Mesenchymal stem cell (in vitro differentiated cells and primary cell): ENCODE measurements at regions not wholly inside any gene's neighbourhood (a gene's known extent, or its start where the extent isn't known, plus 50 kb on each side); places are given as distances from the start of the nearest gene placed in this dataset.

Experiments used
- DNase-seq: peaks from one replicate; pipeline ENCODE4 v3.0.0-alpha.2; 2013
- H2AFZ ChIP-seq: one replicate; pipeline ENCODE4 v1.6.1; 2013; ENCODE audit warnings: low read depth, mild to moderate bottlenecking, control low read depth, inconsistent platforms, low read length, moderate library complexity
- H2AK5ac ChIP-seq: 2 replicates; pipeline ENCODE4 v1.6.1; 2013; ENCODE audit warnings: low read length, moderate library complexity, mild to moderate bottlenecking, inconsistent platforms; ENCODE audit not compliant: severe bottlenecking
- H2BK120ac ChIP-seq: one replicate; pipeline ENCODE4 v1.6.1; 2013; ENCODE audit warnings: low read depth, mild to moderate bottlenecking, inconsistent platforms, low read length, moderate library complexity
- H2BK12ac ChIP-seq, 2 experiments: one replicate each; pipeline ENCODE4 v1.6.1; 2013; ENCODE audit warnings: inconsistent platforms in 2 of 2, low read length in 2 of 2, mild to moderate bottlenecking in 2 of 2, moderate library complexity in 2 of 2, control low read depth in 1 of 2
- H2BK15ac ChIP-seq: one replicate; pipeline ENCODE4 v1.6.1; 2013; ENCODE audit warnings: mild to moderate bottlenecking, low read depth, inconsistent platforms; ENCODE audit not compliant: poor library complexity, severe bottlenecking
- H2BK5ac ChIP-seq: 2 replicates; pipeline ENCODE4 v1.6.1; 2013; ENCODE audit warnings: low read depth, mild to moderate bottlenecking, low read length, control low read depth, inconsistent platforms; ENCODE audit not compliant: poor library complexity, severe bottlenecking
- H3K14ac ChIP-seq, 2 experiments: one replicate each; pipeline ENCODE4 v1.6.1; 2013; ENCODE audit warnings: inconsistent platforms in 2 of 2, low read length in 2 of 2, control low read depth in 1 of 2, mild to moderate bottlenecking in 1 of 2, moderate library complexity in 1 of 2
- H3K18ac ChIP-seq, 2 experiments: one replicate each; pipeline ENCODE4 v1.6.1; 2013; ENCODE audit warnings: inconsistent platforms in 2 of 2, low read length in 2 of 2, control low read depth in 1 of 2, low read depth in 1 of 2, mild to moderate bottlenecking in 1 of 2
- H3K23ac ChIP-seq, 2 experiments: one replicate each; pipeline ENCODE4 v1.6.1; 2013; ENCODE audit warnings: inconsistent platforms in 2 of 2, low read length in 2 of 2, mild to moderate bottlenecking in 2 of 2, moderate library complexity in 2 of 2, control low read depth in 1 of 2
- H3K27ac ChIP-seq: 2 replicates; pipeline ENCODE4 v1.5.1; 2013; ENCODE audit warnings: mild to moderate bottlenecking, moderate library complexity, low read length, control low read depth, inconsistent platforms; ENCODE audit not compliant: poor library complexity, severe bottlenecking
- H3K27me3 ChIP-seq, 2 experiments: 2 replicates each; pipeline versions ENCODE4 v1.6.1 to v1.7.0; 2013; ENCODE audit warnings: low read length in 2 of 2, mild to moderate bottlenecking in 2 of 2, moderate library complexity in 2 of 2, control low read depth in 1 of 2, inconsistent platforms in 1 of 2; ENCODE audit not compliant: control insufficient read depth in 1 of 2, insufficient read depth in 1 of 2
- H3K36me3 ChIP-seq, 2 experiments: 2 replicates each; pipeline versions ENCODE4 v1.6.1 to v1.7.0; 2013; ENCODE audit warnings: low read length in 2 of 2, control low read depth in 1 of 2, inconsistent platforms in 1 of 2, low read depth in 1 of 2, mild to moderate bottlenecking in 1 of 2; ENCODE audit not compliant: insufficient read depth in 2 of 2, control insufficient read depth in 1 of 2
- H3K4ac ChIP-seq, 2 experiments: one replicate each; pipeline ENCODE4 v1.6.1; 2013; ENCODE audit warnings: inconsistent platforms in 2 of 2, low read length in 2 of 2, mild to moderate bottlenecking in 2 of 2, moderate library complexity in 2 of 2, control low read depth in 1 of 2, low read depth in 1 of 2
- H3K4me1 ChIP-seq: 2 replicates; pipeline ENCODE4 v1.6.1; 2013; ENCODE audit warnings: low read depth, low read length, control low read depth; ENCODE audit not compliant: control insufficient read depth, insufficient read depth
- H3K4me2 ChIP-seq: 2 replicates; pipeline ENCODE4 v1.6.1; 2013; ENCODE audit warnings: low read length, mild to moderate bottlenecking, inconsistent platforms; ENCODE audit not compliant: poor library complexity, severe bottlenecking
- H3K4me3 ChIP-seq, 2 experiments: 2 replicates each; pipeline versions ENCODE4 v1.5.1 to v1.7.0; 2013; ENCODE audit warnings: low read length in 2 of 2, mild to moderate bottlenecking in 2 of 2, control low read depth in 1 of 2, low read depth in 1 of 2; ENCODE audit not compliant: insufficient read depth in 1 of 2
- H3K79me1 ChIP-seq: replicated peaks from 2 replicates; pipeline ENCODE4 v1.6.1; 2013; ENCODE audit warnings: mild to moderate bottlenecking, control low read depth, low read length, inconsistent platforms; ENCODE audit not compliant: poor library complexity, severe bottlenecking
- H3K9ac ChIP-seq: 2 replicates; pipeline ENCODE4 v1.7.0; 2013; ENCODE audit warnings: mild to moderate bottlenecking, low read length, moderate library complexity
- H3K9me3 ChIP-seq: 2 replicates; pipeline ENCODE4 v1.7.0; 2013; ENCODE audit warnings: mild to moderate bottlenecking, low read length; ENCODE audit not compliant: control insufficient read depth
- H4K8ac ChIP-seq: one replicate; pipeline ENCODE4 v1.6.1; 2013; ENCODE audit warnings: inconsistent platforms, mild to moderate bottlenecking, low read length, moderate library complexity
- H4K91ac ChIP-seq: one replicate; pipeline ENCODE4 v1.6.1; 2013; ENCODE audit warnings: mild to moderate bottlenecking, low read length, inconsistent platforms
- WGBS: methylation state at CpG from one replicate; pipeline ENCODE4 v1.1.7; 2013; ENCODE audit warnings: mixed read lengths; 5-methylcytosine and 5-hydroxymethylcytosine counted together

DNA sequence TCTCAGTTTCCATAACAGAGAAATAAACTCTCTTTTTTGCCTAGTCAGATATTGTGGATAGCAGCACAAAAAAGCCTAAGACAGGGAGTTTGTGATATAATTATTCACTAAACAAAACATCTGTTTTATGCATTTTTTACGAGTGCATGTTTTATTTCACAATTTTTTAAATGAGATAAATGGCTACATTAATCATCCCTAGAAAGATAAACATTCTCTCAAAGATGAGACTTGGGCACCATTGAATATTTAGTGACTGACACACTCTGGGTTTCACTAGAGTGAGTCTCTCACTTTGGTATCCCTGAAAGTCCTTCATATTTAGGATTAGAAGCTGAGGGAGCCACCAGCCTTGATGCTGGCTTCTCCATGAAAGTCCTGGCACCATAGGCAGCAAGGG, 74.3 kb upstream of the LRCH1 start:
- H3K18ac ChIP-seq: no peak overlapping the region
- no peaks in the 10 kb centered on the region for H3K79me1 ChIP-seq
- no peak for DNase-seq

DNA sequence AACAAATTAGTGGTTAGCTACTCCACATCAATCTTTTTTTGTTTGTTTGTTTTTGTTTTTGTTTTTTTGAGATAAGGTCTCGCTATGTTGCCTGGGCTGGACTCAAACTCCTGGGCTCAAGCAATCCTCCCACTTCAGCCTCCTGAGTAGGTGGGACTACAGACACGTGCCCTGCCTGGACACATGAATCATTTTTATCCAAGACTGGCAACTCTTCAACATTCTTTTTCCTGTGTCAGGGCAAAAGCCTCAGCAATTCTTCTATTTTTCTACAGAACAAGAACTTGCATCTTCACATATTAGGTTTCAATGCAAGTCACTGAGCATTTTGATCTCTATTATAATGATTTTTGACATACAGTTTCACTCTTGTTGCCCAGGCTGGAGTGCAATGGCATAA, 76.8 kb upstream of the LRCH1 start:
- H3K4me2 ChIP-seq: no peak overlapping the region

More for the DNA sequence above, 74.3 kb upstream of the LRCH1 start:
- no peak overlapping the region for H3K14ac ChIP-seq
- peak overlapping the region; percentile 19 for H4K8ac ChIP-seq
- no peak overlapping the region for H3K9ac ChIP-seq
- H2BK120ac ChIP-seq: no peak overlapping the region
- H2AK5ac ChIP-seq: no peak overlapping the region
- H3K9me3 ChIP-seq: peaks cover 24% of the 10 kb centered on the region
- no CpG with 5 or more reads among the region's 1 CpG for WGBS
- no peaks in the 10 kb centered on the region for H3K4me1 ChIP-seq
- no peak overlapping the region for H3K27ac ChIP-seq
- H2AFZ ChIP-seq: no peak overlapping the region
- no peak overlapping the region for H2BK15ac ChIP-seq
- no peak overlapping the region for H3K4ac ChIP-seq
- H2BK5ac ChIP-seq: no peak overlapping the region
- H3K4me2 ChIP-seq: no peak overlapping the region
- no peak overlapping the region for H2BK12ac ChIP-seq
- no peaks in the 10 kb centered on the region for H3K27me3 ChIP-seq
- H3K23ac ChIP-seq: no peak overlapping the region
- H4K91ac ChIP-seq: no peak overlapping the region
- no peaks in the 10 kb centered on the region for H3K36me3 ChIP-seq
- H3K4me3 ChIP-seq: no peak overlapping the region

DNA sequence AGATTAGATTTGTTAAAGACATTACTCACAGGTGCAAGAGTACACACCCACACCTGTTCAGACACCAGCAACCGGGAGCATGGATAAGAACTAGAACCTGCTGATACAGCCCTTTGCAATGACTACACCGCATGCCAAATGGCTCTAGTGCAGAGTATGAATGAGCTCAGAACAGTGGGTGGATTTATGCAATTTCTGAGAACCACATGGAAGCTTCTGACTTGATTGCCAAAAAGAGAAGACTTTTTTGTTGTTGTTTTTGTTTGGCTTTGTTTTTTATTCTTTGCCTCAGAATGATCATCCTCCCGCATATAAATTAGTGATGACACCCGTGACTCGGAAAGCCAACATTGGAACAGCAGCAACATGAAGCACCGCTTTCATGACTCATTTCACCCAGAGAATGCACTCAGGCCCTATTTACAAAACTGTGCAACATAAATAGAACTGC, 77.4 kb upstream of the LRCH1 start:
- Histone ChIP-seq H3K4me3 (no peak overlapping the region), H3K4me1 (no peaks in the 10 kb centered on the region), H2AFZ (no peak overlapping the region), H2BK15ac (no peak overlapping the region), H2BK12ac (no peak overlapping the region), H3K14ac (no peak overlapping the region), H3K36me3 (no peaks in the 10 kb centered on the region), H3K27me3 (no peaks in the 10 kb centered on the region), H2AK5ac (no peak overlapping the region), H3K27ac (no peak overlapping the region), H2BK5ac (no peak overlapping the region), H3K4ac (no peak overlapping the region), H3K4me2 (no peak overlapping the region), H3K9ac (peak overlapping the region; percentile 44), H4K91ac (no peak overlapping the region), H3K23ac (no peak overlapping the region), H4K8ac (no peak overlapping the region), H3K9me3 (no peaks in the 10 kb centered on the region), H3K79me1 (no peaks in the 10 kb centered on the region), H3K18ac (no peak overlapping the region), H2BK120ac (no peak overlapping the region)
- peak; percentile 81 for DNase-seq
- WGBS: 55% methylated on average over 6 of the region's 6 CpGs

More for the DNA sequence above, 76.8 kb upstream of the LRCH1 start:
- peak overlapping the region; percentile 44 for H3K9ac ChIP-seq
- no peak overlapping the region for H2AFZ ChIP-seq
- no peak overlapping the region for H3K23ac ChIP-seq
- no peak overlapping the region for H2BK120ac ChIP-seq
- H3K4ac ChIP-seq: no peak overlapping the region
- H3K9me3 ChIP-seq: no peaks in the 10 kb centered on the region
- no peak overlapping the region for H2AK5ac ChIP-seq
- no peak overlapping the region for H2BK12ac ChIP-seq
- no peak overlapping the region for H4K91ac ChIP-seq
- no peaks in the 10 kb centered on the region for H3K79me1 ChIP-seq
- DNase-seq: no peak
- 59% methylated on average over 2 of the region's 2 CpGs for WGBS
- no peaks in the 10 kb centered on the region for H3K4me1 ChIP-seq
- H2BK5ac ChIP-seq: no peak overlapping the region
- H3K14ac ChIP-seq: no peak overlapping the region
- H3K36me3 ChIP-seq: no peaks in the 10 kb centered on the region
- H3K4me3 ChIP-seq: no peak overlapping the region
- no peak overlapping the region for H3K18ac ChIP-seq
- H3K27me3 ChIP-seq: no peaks in the 10 kb centered on the region
- H3K27ac ChIP-seq: no peak overlapping the region
- H4K8ac ChIP-seq: no peak overlapping the region
- no peak overlapping the region for H2BK15ac ChIP-seq

DNA sequence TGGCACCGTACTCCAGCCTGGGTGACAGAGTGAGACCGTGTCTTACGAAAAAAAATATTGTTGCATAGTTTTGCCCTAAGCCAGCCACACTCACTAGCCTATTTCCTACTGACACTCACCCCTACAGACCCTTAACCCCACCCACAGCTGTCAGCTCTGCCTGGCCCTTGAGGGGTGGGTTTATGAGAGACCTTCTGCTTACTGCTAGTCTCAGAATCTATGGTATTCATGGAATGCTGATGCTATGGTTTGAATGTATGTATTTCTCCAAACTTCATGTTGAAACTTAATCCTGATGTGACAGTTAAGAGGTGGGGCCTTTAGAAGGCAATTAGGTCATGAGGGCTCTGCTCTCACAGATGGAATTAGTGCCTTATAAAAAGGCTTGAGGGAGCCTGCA, 79.2 kb upstream of the LRCH1 start:
- Histone ChIP-seq H3K27me3 (no peaks in the 10 kb centered on the region), H3K27ac (no peak overlapping the region), H2BK15ac (no peak overlapping the region), H3K23ac (no peak overlapping the region), H3K4me2 (no peak overlapping the region), H3K14ac (peak overlapping the region in 1 of 2 experiments; percentile 30), H2BK12ac (no peak overlapping the region), H4K91ac (no peak overlapping the region), H3K4me1 (no peaks in the 10 kb centered on the region), H3K4ac (no peak overlapping the region), H2AK5ac (no peak overlapping the region), H2AFZ (no peak overlapping the region), H3K9ac (no peak overlapping the region), H4K8ac (no peak overlapping the region), H3K79me1 (no peaks in the 10 kb centered on the region), H2BK5ac (no peak overlapping the region), H3K18ac (no peak overlapping the region), H3K36me3 (no peaks in the 10 kb centered on the region), H2BK120ac (no peak overlapping the region), H3K9me3 (no peaks in the 10 kb centered on the region), H3K4me3 (no peak overlapping the region)
- no peak for DNase-seq
- WGBS: 80% methylated on average over 1 of the region's 3 CpGs
